ENCODE measurements at regions not wholly inside any gene's neighbourhood (a gene's known extent, or its start where the extent isn't known, plus 50 kb on each side); places are given as distances from the start of the nearest gene placed in this dataset.
"Not testable (repeated sequence)": the region's sequence is repeated elsewhere in the genome, so short reads cannot be mapped to it uniquely, and the experiment has no call there.

GRCh38 chr2:129192117-129192516 lies 787.3 kb upstream of the RAB6C start:
- DNase-seq = no peak
- no peaks in the 10 kb centered on the region for H3K9me3 ChIP-seq
- TF ChIP-seq, protein P1, sequence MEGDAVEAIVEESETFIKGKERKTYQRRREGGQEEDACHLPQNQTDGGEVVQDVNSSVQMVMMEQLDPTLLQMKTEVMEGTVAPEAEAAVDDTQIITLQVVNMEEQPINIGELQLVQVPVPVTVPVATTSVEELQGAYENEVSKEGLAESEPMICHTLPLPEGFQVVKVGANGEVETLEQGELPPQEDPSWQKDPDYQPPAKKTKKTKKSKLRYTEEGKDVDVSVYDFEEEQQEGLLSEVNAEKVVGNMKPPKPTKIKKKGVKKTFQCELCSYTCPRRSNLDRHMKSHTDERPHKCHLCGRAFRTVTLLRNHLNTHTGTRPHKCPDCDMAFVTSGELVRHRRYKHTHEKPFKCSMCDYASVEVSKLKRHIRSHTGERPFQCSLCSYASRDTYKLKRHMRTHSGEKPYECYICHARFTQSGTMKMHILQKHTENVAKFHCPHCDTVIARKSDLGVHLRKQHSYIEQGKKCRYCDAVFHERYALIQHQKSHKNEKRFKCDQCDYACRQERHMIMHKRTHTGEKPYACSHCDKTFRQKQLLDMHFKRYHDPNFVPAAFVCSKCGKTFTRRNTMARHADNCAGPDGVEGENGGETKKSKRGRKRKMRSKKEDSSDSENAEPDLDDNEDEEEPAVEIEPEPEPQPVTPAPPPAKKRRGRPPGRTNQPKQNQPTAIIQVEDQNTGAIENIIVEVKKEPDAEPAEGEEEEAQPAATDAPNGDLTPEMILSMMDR (IDR thresholded peaks at IDR 0.05; ENCODE audit: low read depth, low read length) = peak; percentile 6; the same call in 1 of the 2 replicates
- no peaks in the 10 kb centered on the region for H3K36me3 ChIP-seq
- H3K4me3 ChIP-seq (ENCODE audit: low read depth, low read length) = no peak overlapping the region
- H3K27me3 ChIP-seq = no peaks in the 10 kb centered on the region
- H3K4me1 ChIP-seq = no peaks in the 10 kb centered on the region

- Histone ChIP-seq H3K9me3 (no peaks in the 10 kb centered on the region), H3K36me3 (no peaks in the 10 kb centered on the region), H3K27me3 (no peaks in the 10 kb centered on the region), H3K4me3 (ENCODE audit: low read depth, low read length) (no peak overlapping the region), H3K4me1 (no peaks in the 10 kb centered on the region)
- TF ChIP-seq, protein P1 (IDR thresholded peaks at IDR 0.05; ENCODE audit: low read depth, low read length) = no peak
- DNase-seq = no peak
Observed at GRCh38 chr2:129192841-129193253, 786.6 kb upstream of the RAB6C start.

DNA sequence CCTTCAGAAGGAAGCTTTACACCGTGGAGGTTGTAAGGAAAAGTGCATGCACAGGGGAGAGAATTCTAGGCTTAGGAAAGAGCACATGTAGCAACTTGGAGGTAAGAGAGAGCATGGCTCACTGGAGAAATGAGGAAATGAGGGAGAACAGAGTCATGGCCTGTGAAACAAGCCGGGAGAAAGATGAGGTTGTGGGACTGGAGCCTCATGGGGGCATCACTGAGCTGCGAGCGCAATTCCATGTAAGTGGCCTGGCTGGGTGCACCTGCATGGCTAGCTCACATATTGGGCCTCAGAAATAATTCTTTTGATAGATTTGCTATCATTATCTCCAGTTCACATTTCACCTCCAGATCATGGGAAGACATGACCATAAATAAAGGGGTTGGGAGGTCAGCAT lies 785.5 kb upstream of the RAB6C start:
- H3K4me3 ChIP-seq (ENCODE audit: low read depth, low read length) = no peak overlapping the region
- H3K27me3 ChIP-seq = no peaks in the 10 kb centered on the region
- H3K36me3 ChIP-seq = no peaks in the 10 kb centered on the region
- DNase-seq = no peak
- TF ChIP-seq, protein P1 (IDR thresholded peaks at IDR 0.05; ENCODE audit: low read depth, low read length) = no peak
- H3K9me3 ChIP-seq = no peaks in the 10 kb centered on the region
- no peaks in the 10 kb centered on the region for H3K4me1 ChIP-seq

- Histone ChIP-seq H3K27me3 (no peaks in the 10 kb centered on the region), H3K4me1 (no peaks in the 10 kb centered on the region), H3K36me3 (no peaks in the 10 kb centered on the region), H3K4me3 (ENCODE audit: low read depth, low read length) (no peak overlapping the region), H3K9me3 (no peaks in the 10 kb centered on the region)
- no peak for DNase-seq
- TF ChIP-seq, protein P1 (IDR thresholded peaks at IDR 0.05; ENCODE audit: low read depth, low read length) = no peak
Observed at GRCh38 chr2:129199501-129199900, 780.0 kb upstream of the RAB6C start.

GRCh38 chr2:129201696-129202095 lies 777.8 kb upstream of the RAB6C start:
- Histone ChIP-seq H3K4me1 (no peaks in the 10 kb centered on the region), H3K36me3 (no peaks in the 10 kb centered on the region), H3K27me3 (no peaks in the 10 kb centered on the region), H3K4me3 (ENCODE audit: low read depth, low read length) (no peak overlapping the region), H3K9me3 (no peaks in the 10 kb centered on the region)
- no peak for DNase-seq
- TF ChIP-seq, protein P1 (IDR thresholded peaks at IDR 0.05; ENCODE audit: low read depth, low read length) = no peak

DNA sequence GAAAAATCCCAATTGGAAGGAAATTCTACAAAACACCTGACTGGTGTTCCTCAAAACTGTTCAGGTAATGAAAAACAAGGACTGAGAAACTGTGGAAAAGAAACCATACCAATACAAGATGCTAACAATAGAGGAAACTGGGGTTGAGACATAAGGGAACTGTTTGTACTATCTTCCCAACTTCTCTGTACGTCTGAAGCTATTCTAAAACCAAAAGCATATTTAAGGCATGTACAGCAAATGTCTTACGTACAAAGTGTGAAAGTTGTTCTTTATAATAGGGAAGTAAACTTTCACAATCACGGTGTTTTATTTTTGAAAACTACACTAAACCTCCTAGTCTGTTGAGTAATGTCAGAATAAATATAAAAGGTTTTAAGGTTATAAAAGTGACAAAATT lies 776.1 kb upstream of the RAB6C start:
- TF ChIP-seq, protein P1 (IDR thresholded peaks at IDR 0.05; ENCODE audit: low read depth, low read length) = no peak
- H3K27me3 ChIP-seq = no peaks in the 10 kb centered on the region
- H3K9me3 ChIP-seq = no peaks in the 10 kb centered on the region
- H3K4me1 ChIP-seq = no peaks in the 10 kb centered on the region
- DNase-seq = no peak
- no peak overlapping the region for H3K4me3 ChIP-seq (ENCODE audit: low read depth, low read length)
- no peaks in the 10 kb centered on the region for H3K36me3 ChIP-seq

DNA sequence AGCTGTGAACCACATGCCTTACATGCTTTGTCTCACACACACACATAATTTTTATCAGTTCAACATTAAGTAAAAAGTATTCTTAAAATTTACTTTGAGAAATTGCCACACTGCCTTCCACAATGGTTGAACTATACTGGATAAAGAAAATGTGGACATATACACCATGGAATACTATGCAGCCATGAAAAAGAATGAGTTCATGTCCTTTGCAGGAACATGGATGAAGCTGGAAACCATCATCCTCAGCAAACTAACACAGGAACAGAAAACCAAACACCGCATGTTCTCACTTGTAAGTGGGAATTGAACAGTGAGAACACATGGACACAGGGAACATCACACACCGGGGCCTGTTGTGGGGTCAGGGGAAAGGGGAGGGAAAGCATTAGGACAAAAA lies 774.9 kb upstream of the RAB6C start:
- not testable (repeated sequence) for H3K9me3 ChIP-seq; H3K27me3 ChIP-seq; H3K4me3 ChIP-seq (ENCODE audit: low read depth, low read length); DNase-seq; H3K36me3 ChIP-seq; H3K4me1 ChIP-seq
